Cardiac muscle cell (in vitro differentiated cells and primary cell): ENCODE measurements at regions not wholly inside any gene's neighbourhood (a gene's known extent, or its start where the extent isn't known, plus 50 kb on each side); places are given as distances from the start of the nearest gene placed in this dataset.

Experiments
- DNase-seq, 2 donors: peaks; one replicate each; pipeline versions ENCODE4 v3.0.0 to v3.0.0-alpha.2; 2010 to 2017; ENCODE audit warnings: low read depth in 1 of 2, low spot score in 1 of 2
- H3K27ac ChIP-seq: fragments of 200-600 bp; sonication (generic); 2 replicates; pipeline ENCODE4 v1.5.1; 2016
- H3K27me3 ChIP-seq: fragments of 200-600 bp; sonication (generic); 2 replicates; pipeline ENCODE4 v1.6.0; 2016; ENCODE audit warnings: control low read depth
- H3K36me3 ChIP-seq: fragments of 200-600 bp; sonication (generic); 2 replicates; pipeline ENCODE4 v1.5.1; 2016; ENCODE audit warnings: control low read depth
- H3K4me1 ChIP-seq: fragments of 200-600 bp; sonication (generic); 2 replicates; pipeline ENCODE4 v1.8.1; 2017; ENCODE audit warnings: low read depth, mild to moderate bottlenecking, mixed run types
- H3K4me3 ChIP-seq: fragments of 200-600 bp; sonication (generic); 2 replicates; pipeline ENCODE4 v1.5.1; 2016; ENCODE audit warnings: mild to moderate bottlenecking
- H3K9me3 ChIP-seq: fragments of 200-600 bp; sonication (generic); 2 replicates; pipeline ENCODE4 v1.5.1; 2017; ENCODE audit warnings: low read depth, mild to moderate bottlenecking, control low read depth
- TF ChIP-seq, protein P1 (sequence below): IDR thresholded peaks from 2 replicates; pipeline ENCODE4 v1.5.1; 2012; ENCODE audit warnings: low read depth, mild to moderate bottlenecking, low read length

DNA sequence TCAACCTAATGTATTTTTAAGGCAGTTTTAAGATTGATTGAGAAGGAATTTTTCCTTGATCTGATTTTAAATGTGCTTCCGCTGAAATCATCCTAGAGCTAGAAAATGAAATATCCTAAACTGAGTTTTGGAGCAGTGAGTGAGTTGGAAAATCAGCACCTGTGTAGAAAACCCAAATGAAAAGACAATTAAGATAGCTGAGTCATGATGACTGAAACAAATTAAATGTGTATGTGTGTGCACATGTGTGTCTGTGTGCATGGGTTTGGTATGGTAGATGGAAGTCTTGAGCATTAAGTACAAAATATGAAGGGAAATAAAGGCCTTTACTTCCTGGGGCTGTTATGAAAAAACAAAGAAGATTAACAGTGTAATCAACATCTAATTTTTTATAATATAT, 394.6 kb upstream of the MAP2 start:
- no peak overlapping the region for H3K4me3 ChIP-seq
- DNase-seq: no peak
- TF ChIP-seq, protein P1, sequence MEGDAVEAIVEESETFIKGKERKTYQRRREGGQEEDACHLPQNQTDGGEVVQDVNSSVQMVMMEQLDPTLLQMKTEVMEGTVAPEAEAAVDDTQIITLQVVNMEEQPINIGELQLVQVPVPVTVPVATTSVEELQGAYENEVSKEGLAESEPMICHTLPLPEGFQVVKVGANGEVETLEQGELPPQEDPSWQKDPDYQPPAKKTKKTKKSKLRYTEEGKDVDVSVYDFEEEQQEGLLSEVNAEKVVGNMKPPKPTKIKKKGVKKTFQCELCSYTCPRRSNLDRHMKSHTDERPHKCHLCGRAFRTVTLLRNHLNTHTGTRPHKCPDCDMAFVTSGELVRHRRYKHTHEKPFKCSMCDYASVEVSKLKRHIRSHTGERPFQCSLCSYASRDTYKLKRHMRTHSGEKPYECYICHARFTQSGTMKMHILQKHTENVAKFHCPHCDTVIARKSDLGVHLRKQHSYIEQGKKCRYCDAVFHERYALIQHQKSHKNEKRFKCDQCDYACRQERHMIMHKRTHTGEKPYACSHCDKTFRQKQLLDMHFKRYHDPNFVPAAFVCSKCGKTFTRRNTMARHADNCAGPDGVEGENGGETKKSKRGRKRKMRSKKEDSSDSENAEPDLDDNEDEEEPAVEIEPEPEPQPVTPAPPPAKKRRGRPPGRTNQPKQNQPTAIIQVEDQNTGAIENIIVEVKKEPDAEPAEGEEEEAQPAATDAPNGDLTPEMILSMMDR: no peak
- H3K27ac ChIP-seq: no peak overlapping the region
- H3K36me3 ChIP-seq: no peaks in the 10 kb centered on the region
- H3K9me3 ChIP-seq: no peaks in the 10 kb centered on the region
- H3K4me1 ChIP-seq: no peaks in the 10 kb centered on the region
- no peaks in the 10 kb centered on the region for H3K27me3 ChIP-seq

DNA sequence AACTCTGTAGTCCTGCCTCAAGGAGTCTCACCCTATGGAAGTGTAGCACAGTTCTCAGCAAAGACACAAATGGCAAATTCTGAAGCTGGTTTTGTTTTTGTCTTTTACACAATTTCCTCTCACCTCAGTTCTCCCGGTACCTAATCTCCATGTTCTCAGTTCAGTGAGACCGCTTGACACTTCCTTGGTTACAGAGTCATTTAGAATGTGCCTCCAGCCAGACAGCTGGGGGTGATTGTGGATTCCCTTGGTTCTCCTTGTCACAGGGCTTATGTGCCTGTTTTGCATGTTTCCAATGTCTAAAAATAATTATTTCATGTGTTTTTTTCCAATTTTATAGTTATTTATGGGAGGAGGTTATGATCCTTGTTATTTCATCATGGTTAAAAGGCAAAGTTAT, 379.5 kb upstream of the MAP2 start:
- Histone ChIP-seq H3K36me3 (no peaks in the 10 kb centered on the region), H3K4me1 (no peaks in the 10 kb centered on the region), H3K27ac (no peak overlapping the region), H3K9me3 (no peaks in the 10 kb centered on the region), H3K27me3 (no peaks in the 10 kb centered on the region), H3K4me3 (no peak overlapping the region)
- DNase-seq: no peak
- TF ChIP-seq, protein P1: no peak

DNA sequence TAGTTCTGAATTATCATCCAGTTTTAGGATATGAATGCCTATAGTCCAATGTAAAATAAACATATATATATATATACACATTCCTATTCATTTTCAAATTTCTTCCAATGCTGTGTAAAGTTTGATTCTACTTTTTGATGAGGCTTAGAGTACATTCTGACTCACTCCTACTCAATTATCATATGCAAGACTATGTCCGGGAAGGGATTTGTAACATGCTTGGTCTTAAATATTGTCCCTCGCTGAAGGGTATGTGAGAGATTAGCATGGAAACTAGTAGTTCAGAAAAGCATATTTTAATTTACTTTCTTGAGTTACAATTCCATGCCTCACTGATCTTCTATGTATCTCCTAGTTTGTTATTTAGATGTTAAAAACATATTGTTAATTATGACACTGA, 377.7 kb upstream of the MAP2 start:
- no peaks in the 10 kb centered on the region for H3K27me3 ChIP-seq
- TF ChIP-seq, protein P1: no peak
- H3K36me3 ChIP-seq: no peaks in the 10 kb centered on the region

DNA sequence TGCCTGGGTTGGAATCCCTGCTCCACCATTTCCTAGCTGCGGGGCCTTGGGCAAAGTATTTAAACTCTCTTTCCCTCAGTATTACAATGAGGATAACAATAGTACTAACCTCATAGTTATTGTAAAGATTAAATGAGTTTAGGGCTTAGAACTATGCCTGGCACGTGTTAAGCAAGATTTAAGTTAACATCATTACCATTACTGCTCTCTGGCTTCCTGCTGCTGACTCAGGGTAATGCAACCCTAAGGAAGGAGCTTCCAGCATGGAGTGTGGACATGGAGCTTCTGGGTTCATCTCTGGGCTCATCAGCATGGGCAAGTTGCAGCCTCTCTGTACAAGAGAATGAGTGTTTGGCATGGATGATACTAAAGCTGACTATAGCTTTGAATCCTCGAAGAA, 374.2 kb upstream of the MAP2 start:
- Histone ChIP-seq H3K9me3 (no peaks in the 10 kb centered on the region), H3K4me1 (no peaks in the 10 kb centered on the region), H3K36me3 (no peaks in the 10 kb centered on the region), H3K4me3 (no peak overlapping the region), H3K27me3 (no peaks in the 10 kb centered on the region), H3K27ac (no peak overlapping the region)
- no peak for DNase-seq
- TF ChIP-seq, protein P1: no peak

More for the DNA sequence above, 377.7 kb upstream of the MAP2 start:
- DNase-seq: no peak
- no peak overlapping the region for H3K4me3 ChIP-seq
- no peak overlapping the region for H3K27ac ChIP-seq
- no peaks in the 10 kb centered on the region for H3K9me3 ChIP-seq
- no peaks in the 10 kb centered on the region for H3K4me1 ChIP-seq

DNA sequence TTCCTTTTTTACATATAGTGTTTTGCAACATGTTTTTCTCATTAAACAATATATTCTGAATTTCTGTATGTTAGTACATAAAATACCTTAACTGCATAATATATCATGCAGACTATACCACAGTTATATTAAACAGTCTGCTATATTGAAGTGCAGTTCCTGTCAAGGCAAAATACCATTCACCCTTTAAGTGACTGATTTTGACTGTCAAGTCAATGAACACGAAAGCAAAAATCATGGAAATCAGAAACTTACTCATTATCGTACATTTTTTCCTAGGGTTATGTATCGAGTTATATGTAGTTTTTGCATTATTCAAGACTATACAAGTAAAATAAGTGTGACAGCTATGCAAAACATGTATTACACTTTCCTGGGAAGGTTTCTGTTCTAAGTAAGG, 361.6 kb upstream of the MAP2 start:
- Histone ChIP-seq H3K27ac (no peak overlapping the region), H3K4me3 (no peak overlapping the region), H3K4me1 (no peaks in the 10 kb centered on the region), H3K27me3 (no peaks in the 10 kb centered on the region), H3K36me3 (no peaks in the 10 kb centered on the region), H3K9me3 (no peaks in the 10 kb centered on the region)
- no peak for DNase-seq
- TF ChIP-seq, protein P1: no peak

DNA sequence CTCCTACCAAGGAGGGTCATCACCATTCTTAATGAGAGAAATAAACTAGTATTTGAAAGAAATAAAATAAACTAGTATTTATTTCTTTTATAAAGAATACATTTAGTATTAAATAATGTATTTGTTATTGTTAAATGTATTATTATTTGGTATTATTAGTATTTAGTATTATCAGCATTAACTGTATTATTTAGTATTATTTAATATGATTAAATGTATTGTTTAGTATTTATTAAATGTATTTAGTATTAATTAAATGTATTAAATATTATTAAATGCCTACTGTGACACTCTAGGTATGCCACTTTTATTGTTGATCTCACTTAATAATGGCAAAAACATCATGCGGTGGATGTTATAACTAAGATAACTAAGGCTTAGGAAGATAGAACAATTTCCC, 353.6 kb upstream of the MAP2 start:
- Histone ChIP-seq H3K4me1 (no peaks in the 10 kb centered on the region), H3K27me3 (no peaks in the 10 kb centered on the region), H3K27ac (no peak overlapping the region), H3K36me3 (no peaks in the 10 kb centered on the region), H3K4me3 (no peak overlapping the region), H3K9me3 (no peaks in the 10 kb centered on the region)
- TF ChIP-seq, protein P1: no peak
- no peak for DNase-seq
